SK-N-MC (cell line): ENCODE measurements at regions not wholly inside any gene's neighbourhood (a gene's known extent, or its start where the extent isn't known, plus 50 kb on each side); places are given as distances from the start of the nearest gene placed in this dataset.
"Not testable (repeated sequence)": the region's sequence is repeated elsewhere in the genome, so short reads cannot be mapped to it uniquely, and the experiment has no call there.

ENCODE experiments used
- DNase-seq: peaks from one replicate; pipeline ENCODE4 v3.0.0-alpha.2; 2011; ENCODE audit warnings: low read depth, low spot score
- H3K27ac ChIP-seq: fragments of 200-600 bp; sonication (generic); 2 replicates; pipeline ENCODE4 v1.5.1; 2016; ENCODE audit warnings: mixed run types
- H3K36me3 ChIP-seq: fragments of 200-600 bp; sonication (generic); 2 replicates; pipeline ENCODE4 v1.6.1; 2017; ENCODE audit warnings: antibody characterized with exemption, low read length, mixed read lengths; ENCODE audit not compliant: insufficient read depth
- H3K4me3 ChIP-seq: fragments of 200-600 bp; sonication (generic); 2 replicates; pipeline ENCODE4 v1.5.1; 2016
- H3K9ac ChIP-seq: fragments of 200-600 bp; sonication (generic); 2 replicates; pipeline ENCODE4 v1.8.0; 2017; ENCODE audit warnings: mixed run types, mixed read lengths; ENCODE audit not compliant: insufficient read length
- H3K9me3 ChIP-seq: fragments of 200-600 bp; sonication (generic); 2 replicates; pipeline ENCODE4 v1.6.1; 2017; ENCODE audit warnings: low read depth, mild to moderate bottlenecking, antibody characterized with exemption, low read length, moderate library complexity, mixed read lengths
- EZH2 ChIP-seq: fragments of 200-600 bp; sonication (generic); IDR thresholded peaks from one replicate; pipeline ENCODE4 v1.6.1; 2017; ENCODE audit warnings: antibody characterized with exemption
- FOXP2 ChIP-seq: optimal IDR thresholded peaks from 2 replicates; pipeline ENCODE3; 2011; ENCODE audit warnings: mild to moderate bottlenecking, moderate library complexity; ENCODE audit not compliant: insufficient read depth; ENCODE audit errors: extremely low read length, control extremely low read depth
- POLR2AphosphoS5 ChIP-seq: IDR thresholded peaks from 2 replicates; pipeline ENCODE4 v1.6.1; 2012; ENCODE audit warnings: mild to moderate bottlenecking, low read depth, low read length, borderline replicate concordance

DNA sequence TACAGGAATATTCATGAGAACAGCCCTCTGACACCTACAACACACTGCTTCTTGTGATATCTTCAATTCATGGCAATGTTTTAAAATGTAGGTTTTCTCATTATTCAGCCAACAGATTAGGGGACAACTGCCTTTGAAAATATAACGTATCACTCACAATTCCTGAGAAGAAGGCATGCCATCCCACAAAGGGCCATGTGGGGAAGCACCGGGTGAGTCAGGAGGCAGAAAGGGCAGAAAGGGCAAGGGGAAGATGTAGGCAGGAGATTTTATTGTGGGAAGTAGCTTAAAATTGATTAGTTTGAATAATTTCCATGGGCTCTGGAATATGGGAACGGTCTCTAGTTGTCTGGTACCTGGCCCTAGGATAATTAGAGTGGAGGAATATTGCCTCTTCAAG lies 165.7 kb downstream of the HHIPL2 start:
- no peak for TF ChIP-seq EZH2
- Histone ChIP-seq H3K36me3 (no peaks in the 10 kb centered on the region), H3K9ac (no peak overlapping the region), H3K27ac (no peak overlapping the region), H3K4me3 (no peak overlapping the region), H3K9me3 (no peaks in the 10 kb centered on the region)
- no peak for DNase-seq

DNA sequence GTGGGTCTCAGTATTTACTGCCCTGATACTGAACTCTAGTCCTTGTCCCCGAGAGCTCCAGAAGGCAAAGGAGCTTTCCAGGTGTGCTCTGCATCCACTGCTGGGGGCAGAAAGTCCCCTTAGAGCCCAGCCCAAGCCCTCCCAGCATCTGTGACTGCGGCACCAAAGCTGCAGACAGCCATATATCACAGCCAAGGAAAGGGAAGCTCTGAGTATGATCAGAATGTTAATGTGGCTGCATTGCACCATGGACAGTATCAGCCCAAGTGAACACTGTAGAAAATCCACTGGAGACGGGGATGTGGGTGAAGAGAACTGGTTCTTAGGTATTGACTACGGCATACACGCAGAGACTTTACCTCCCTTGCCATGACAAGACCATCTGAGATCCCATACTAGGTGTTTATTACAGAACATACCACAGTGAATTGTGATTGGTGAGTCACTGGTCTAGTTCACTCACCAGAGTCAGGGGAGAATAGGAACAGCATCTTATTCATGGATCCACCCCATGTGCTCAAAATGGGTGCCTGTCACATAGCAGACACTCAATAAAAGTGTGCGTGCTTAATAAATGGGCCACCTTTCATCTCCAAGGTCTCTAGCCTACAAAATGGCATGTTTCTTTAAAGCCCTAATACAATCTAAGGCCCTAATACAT lies 170.3 kb downstream of the HHIPL2 start:
- H3K9ac ChIP-seq = no peak overlapping the region
- no peaks in the 10 kb centered on the region for H3K36me3 ChIP-seq
- no peaks in the 10 kb centered on the region for H3K9me3 ChIP-seq
- no peak for DNase-seq
- H3K27ac ChIP-seq = no peak overlapping the region
- H3K4me3 ChIP-seq = no peak overlapping the region
- no peak for TF ChIP-seq EZH2
- TF ChIP-seq FOXP2 = no peak
- TF ChIP-seq POLR2AphosphoS5 = no peak

GRCh38 chr1:222376791-222377190 lies 171.1 kb downstream of the HHIPL2 start:
- not testable (repeated sequence) for H3K27ac ChIP-seq, H3K4me3 ChIP-seq, H3K9me3 ChIP-seq, DNase-seq, H3K36me3 ChIP-seq, H3K9ac ChIP-seq

- Histone ChIP-seq H3K9ac (no peak overlapping the region), H3K9me3 (no peaks in the 10 kb centered on the region), H3K27ac (no peak overlapping the region), H3K4me3 (no peak overlapping the region), H3K36me3 (no peaks in the 10 kb centered on the region)
- TF ChIP-seq EZH2 (no peak), POLR2AphosphoS5 (no peak), FOXP2 (no peak)
- DNase-seq = no peak
Measured at GRCh38 chr1:222375701-222376100, 172.2 kb downstream of the HHIPL2 start.

DNA sequence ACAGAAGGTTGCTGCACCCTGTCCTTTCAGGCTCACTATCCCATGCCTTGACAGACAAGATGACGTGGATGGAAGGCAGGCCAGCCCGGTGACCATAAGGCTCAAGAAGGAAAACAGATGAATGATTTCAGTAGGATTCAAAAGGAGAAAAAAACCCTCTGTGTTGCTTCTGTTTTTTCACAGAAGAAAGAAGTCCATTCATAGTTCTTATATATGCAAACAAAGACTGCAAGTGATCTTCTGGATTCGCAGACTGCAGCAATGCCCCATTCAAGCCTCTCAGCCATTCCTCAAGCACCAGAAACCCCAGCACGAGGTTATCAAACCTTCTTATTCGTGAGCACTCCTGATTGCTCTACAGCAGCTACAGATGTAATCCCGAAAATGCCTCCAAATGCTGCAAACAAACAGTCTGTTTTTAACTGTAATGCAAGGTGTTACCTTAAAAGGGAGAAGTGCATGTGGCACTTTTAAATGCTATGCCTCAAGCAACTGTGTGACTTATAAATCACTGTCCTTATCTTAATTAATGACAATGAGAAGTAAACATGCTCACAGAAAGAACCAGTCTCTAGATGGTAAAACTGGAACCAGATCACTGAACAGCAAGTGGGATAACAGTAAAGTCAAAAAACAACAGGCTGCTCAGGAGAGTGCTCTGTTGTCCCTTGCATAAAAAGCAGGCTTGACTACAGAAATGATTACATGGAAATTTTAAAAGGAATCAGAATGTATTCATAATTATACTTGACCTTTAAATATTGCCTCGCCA lies 173.9 kb downstream of the HHIPL2 start:
- Histone ChIP-seq H3K9ac (no peak overlapping the region), H3K27ac (no peak overlapping the region), H3K9me3 (no peaks in the 10 kb centered on the region), H3K36me3 (no peaks in the 10 kb centered on the region), H3K4me3 (no peak overlapping the region)
- no peak for DNase-seq
- TF ChIP-seq FOXP2 (no peak), EZH2 (no peak)

GRCh38 chr1:222373216-222373615 lies 174.7 kb downstream of the HHIPL2 start:
- Histone ChIP-seq H3K27ac (no peak overlapping the region), H3K36me3 (no peaks in the 10 kb centered on the region), H3K4me3 (no peak overlapping the region), H3K9ac (no peak overlapping the region), H3K9me3 (no peaks in the 10 kb centered on the region)
- no peak for DNase-seq
- TF ChIP-seq EZH2 = no peak
- no peak for TF ChIP-seq POLR2AphosphoS5
- no peak for TF ChIP-seq FOXP2

- H3K27ac ChIP-seq = no peak overlapping the region
- no peak for DNase-seq
- no peak overlapping the region for H3K9ac ChIP-seq
- no peaks in the 10 kb centered on the region for H3K36me3 ChIP-seq
- H3K9me3 ChIP-seq = no peaks in the 10 kb centered on the region
- TF ChIP-seq EZH2 (no peak), FOXP2 (no peak), POLR2AphosphoS5 (no peak)
- H3K4me3 ChIP-seq = no peak overlapping the region
Measured at GRCh38 chr1:222372221-222372620, 175.7 kb downstream of the HHIPL2 start.

- Histone ChIP-seq H3K4me3 (no peak overlapping the region), H3K36me3 (no peaks in the 10 kb centered on the region), H3K9me3 (no peaks in the 10 kb centered on the region), H3K27ac (no peak overlapping the region), H3K9ac (no peak overlapping the region)
- TF ChIP-seq POLR2AphosphoS5 (no peak), FOXP2 (no peak), EZH2 (no peak)
- no peak for DNase-seq
Measured at GRCh38 chr1:222370913-222371675, 176.8 kb downstream of the HHIPL2 start.
